Naive thymus-derived CD4-positive, alpha-beta T cell (primary cell): ENCODE measurements at regions not wholly inside any gene's neighbourhood (a gene's known extent, or its start where the extent isn't known, plus 50 kb on each side); places are given as distances from the start of the nearest gene placed in this dataset.
"Not testable (repeated sequence)": the region's sequence is repeated elsewhere in the genome, so short reads cannot be mapped to it uniquely, and the experiment has no call there.

Experiments
- ATAC-seq: fragments of 150-1000 bp; cut with Tn5 transposase; 2 replicates; pipeline ENCODE4 v1.10.0; 2021; ENCODE audit warnings: mild to moderate bottlenecking, moderate library complexity
- CTCF ChIA-PET: fragments of 350-600 bp; sonication (Branson Sonifier 250); formaldehyde crosslinking; loops from one replicate; lab custom pipeline; 2021; ENCODE audit warnings: antibody characterized with exemption; lab: Charles Lee
- POLR2A ChIA-PET: fragments of 350-600 bp; sonication (Branson Sonifier 250); formaldehyde crosslinking; loops from one replicate; lab custom pipeline; 2021; ENCODE audit warnings: antibody characterized with exemption, inconsistent platforms; lab: Charles Lee
- DNase-seq, 9 donors: peaks; one replicate each; pipeline versions ENCODE4 v3.0.0 to v3.0.0-alpha.2; 2020 to 2022; ENCODE audit warnings: mixed read lengths in 1 of 9
- H3K27ac ChIP-seq: one replicate; pipeline ENCODE4 v1.7.0; 2013; ENCODE audit warnings: mild to moderate bottlenecking, low read depth, low read length, moderate library complexity
- H3K27me3 ChIP-seq, 2 donors: one replicate each; pipeline ENCODE4 v1.7.0; 2013; ENCODE audit warnings: low read length in 2 of 2, mild to moderate bottlenecking in 2 of 2, moderate library complexity in 2 of 2; ENCODE audit not compliant: control insufficient read depth in 2 of 2, insufficient read depth in 2 of 2
- H3K36me3 ChIP-seq, 3 experiments: 1 replicate in 2 of 3; 2 replicates in 1 of 3; pipeline ENCODE4 v1.7.0; 2013; ENCODE audit warnings: low read length in 3 of 3, mild to moderate bottlenecking in 3 of 3, moderate library complexity in 1 of 3; ENCODE audit not compliant: insufficient read depth in 3 of 3, control insufficient read depth in 2 of 3
- H3K4me1 ChIP-seq, 2 donors: one replicate each; pipeline ENCODE4 v1.7.0; 2013; ENCODE audit warnings: low read length in 2 of 2, mild to moderate bottlenecking in 2 of 2, moderate library complexity in 1 of 2; ENCODE audit not compliant: control insufficient read depth in 2 of 2, insufficient read depth in 2 of 2
- H3K4me3 ChIP-seq: 2 replicates; pipeline ENCODE4 v1.7.0; 2013; ENCODE audit warnings: mild to moderate bottlenecking, low read length
- H3K9me3 ChIP-seq, 3 experiments: 1 replicate in 2 of 3; 2 replicates in 1 of 3; pipeline ENCODE4 v1.7.0; 2013; ENCODE audit warnings: low read length in 3 of 3; ENCODE audit not compliant: control insufficient read depth in 2 of 3
- H3K27ac Mint-ChIP-seq, 9 donors: one replicate each; pipeline ENCODE4 v1.8.0; 2020 to 2022; ENCODE audit warnings: mixed read lengths in 9 of 9, mild to moderate bottlenecking in 8 of 9, moderate library complexity in 5 of 9, inconsistent platforms in 2 of 9
- H3K27me3 Mint-ChIP-seq, 5 donors: one replicate each; pipeline ENCODE4 v1.8.0; 2021 to 2022; ENCODE audit warnings: mixed read lengths in 5 of 5, mild to moderate bottlenecking in 1 of 5
- H3K36me3 Mint-ChIP-seq, 5 donors: one replicate each; pipeline ENCODE4 v1.8.0; 2020 to 2022; ENCODE audit warnings: mixed read lengths in 5 of 5, mild to moderate bottlenecking in 3 of 5, inconsistent platforms in 1 of 5
- H3K4me1 Mint-ChIP-seq, 7 donors: one replicate each; pipeline ENCODE4 v1.8.0; 2020 to 2022; ENCODE audit warnings: mixed read lengths in 7 of 7, mild to moderate bottlenecking in 3 of 7, inconsistent platforms in 1 of 7
- H3K4me3 Mint-ChIP-seq, 10 donors: one replicate each; pipeline ENCODE4 v1.8.0; 2020 to 2022; ENCODE audit warnings: mild to moderate bottlenecking in 10 of 10, mixed read lengths in 10 of 10, moderate library complexity in 6 of 10, inconsistent platforms in 2 of 10
- H3K9me3 Mint-ChIP-seq, 11 donors: one replicate each; pipeline ENCODE4 v1.8.0; 2020 to 2022; ENCODE audit warnings: mixed read lengths in 11 of 11, mild to moderate bottlenecking in 4 of 11, inconsistent platforms in 1 of 11, moderate library complexity in 1 of 11
- intact Hi-C, 2 donors: fragments of 100-400 bp; cut with micrococcal nuclease; formaldehyde crosslinking; loops; one replicate each; pipeline ENCODE4 v1.15.1; 2023

DNA sequence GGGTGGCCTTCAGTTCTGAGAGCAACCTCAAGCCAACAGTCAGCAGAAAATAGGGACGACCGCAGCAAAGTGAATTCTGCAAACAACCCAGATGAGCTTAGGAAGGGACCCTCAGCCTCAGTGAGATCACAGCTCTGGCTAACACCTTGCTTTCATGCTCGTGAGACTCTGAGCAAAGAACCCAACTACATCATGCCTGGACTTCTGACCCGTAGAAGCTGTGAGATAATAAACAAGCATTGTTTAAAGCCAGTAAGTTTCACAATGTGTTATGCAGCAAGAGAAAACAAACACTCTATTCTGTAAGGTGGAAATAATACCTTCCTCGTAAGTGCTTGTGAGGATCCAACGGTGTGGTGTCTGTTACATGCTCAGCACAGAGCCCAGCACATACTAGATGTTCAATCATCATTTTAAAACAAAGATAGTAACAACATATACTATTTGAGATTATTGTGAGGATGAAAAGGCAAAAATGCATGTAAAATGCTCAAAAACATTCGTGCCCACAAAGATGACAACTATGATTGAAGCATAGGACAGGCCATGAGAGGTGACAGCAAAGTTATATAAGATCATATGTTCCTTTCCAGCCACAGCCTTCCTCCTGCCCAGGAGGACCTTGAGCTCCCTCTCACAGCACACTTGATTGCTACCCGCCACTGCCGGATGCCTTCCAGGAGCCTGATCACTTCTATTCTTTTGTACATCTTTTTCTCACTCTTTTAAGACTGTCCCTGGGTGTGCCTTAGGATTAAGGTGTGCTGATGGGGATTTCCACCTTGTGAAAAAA, 433.3 kb downstream of the BUD13 start:
- H3K36me3 ChIP-seq: no peaks in the 10 kb centered on the region
- ATAC-seq: no peak
- Mint-ChIP-seq H3K4me1 (peaks cover 0 to 2% (median 0%) of the 10 kb centered on the region in 7 donors), H3K9me3 (peaks cover 2 to 18% (median 7%) of the 10 kb centered on the region in 11 donors), H3K36me3 (peaks cover 0 to 4% (median 0%) of the 10 kb centered on the region in 5 donors), H3K27ac (no peak overlapping the region), H3K27me3 (peaks cover 0 to 14% (median 4%) of the 10 kb centered on the region in 5 donors), H3K4me3 (no peak overlapping the region)
- H3K27ac ChIP-seq: no peak overlapping the region
- ChIA-PET POLR2A (no interaction called here), CTCF (no interaction called here)
- H3K27me3 ChIP-seq: no peaks in the 10 kb centered on the region
- H3K4me3 ChIP-seq: no peak overlapping the region
- DNase-seq: no peak
- no peaks in the 10 kb centered on the region for H3K9me3 ChIP-seq
- intact Hi-C loops: no loop called here
- no peaks in the 10 kb centered on the region for H3K4me1 ChIP-seq

DNA sequence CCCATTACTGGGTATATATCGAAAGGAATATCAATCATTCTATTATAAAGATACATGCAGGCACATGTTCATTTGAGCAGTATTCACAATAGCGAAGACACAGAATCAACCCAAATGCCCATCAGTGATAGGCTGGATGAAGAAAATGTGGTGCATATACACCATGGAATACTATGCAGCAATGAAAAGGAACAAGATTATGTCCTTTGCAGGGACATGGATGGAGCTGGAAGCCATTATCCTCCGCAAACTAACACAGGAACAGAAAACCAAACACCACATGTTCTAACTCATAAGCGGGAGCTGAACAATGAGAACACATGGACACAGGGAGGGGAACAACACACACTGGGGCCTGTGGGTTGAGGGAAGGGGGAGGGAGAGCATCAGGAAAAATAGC, 434.3 kb downstream of the BUD13 start:
- Mint-ChIP-seq H3K9me3 (peaks cover 2 to 17% (median 7%) of the 10 kb centered on the region in 11 donors), H3K27me3 (peaks cover 0 to 14% (median 4%) of the 10 kb centered on the region in 5 donors)
- H3K4me3 ChIP-seq, H3K9me3 ChIP-seq, intact Hi-C loops, CTCF ChIA-PET, H3K27me3 ChIP-seq, H3K4me1 ChIP-seq, H3K27ac Mint-ChIP-seq, H3K36me3 Mint-ChIP-seq, ATAC-seq, DNase-seq, H3K4me1 Mint-ChIP-seq, H3K36me3 ChIP-seq, H3K4me3 Mint-ChIP-seq, H3K27ac ChIP-seq, POLR2A ChIA-PET: not testable (repeated sequence)

DNA sequence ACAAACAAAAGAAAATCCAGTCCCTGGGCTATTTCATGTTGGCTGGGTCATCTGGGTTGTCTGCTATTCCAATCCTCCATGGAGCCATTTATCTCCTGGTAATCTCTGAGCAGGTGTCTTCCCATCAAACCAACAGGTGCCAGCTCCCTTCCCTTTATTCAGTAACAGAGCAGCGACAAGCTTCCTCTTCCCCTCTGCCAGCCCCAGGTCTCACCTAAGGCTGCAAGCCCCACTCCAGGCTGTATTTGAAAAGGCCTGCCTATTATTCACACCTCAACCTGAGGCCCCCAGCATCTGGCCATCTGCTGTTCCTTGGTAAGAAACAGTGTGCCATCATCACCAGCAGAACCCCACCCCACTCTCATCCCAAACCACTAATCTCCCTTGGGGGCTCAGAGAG, 436.2 kb downstream of the BUD13 start:
- H3K27ac ChIP-seq: no peak overlapping the region
- ATAC-seq (no peak), DNase-seq (no peak)
- H3K27me3 ChIP-seq: no peaks in the 10 kb centered on the region
- POLR2A ChIA-PET: no interaction called here
- H3K27me3 Mint-ChIP-seq: peaks cover 0 to 18% (median 4%) of the 10 kb centered on the region in 5 donors
- peaks cover 0 to 4% (median 0%) of the 10 kb centered on the region in 5 donors for H3K36me3 Mint-ChIP-seq
- H3K9me3 ChIP-seq: no peaks in the 10 kb centered on the region
- H3K4me1 ChIP-seq: no peaks in the 10 kb centered on the region
- intact Hi-C loops: no loop called here
- H3K36me3 ChIP-seq: no peaks in the 10 kb centered on the region
- H3K9me3 Mint-ChIP-seq: peaks cover 0 to 15% (median 6%) of the 10 kb centered on the region in 11 donors
- H3K4me3 Mint-ChIP-seq: no peak overlapping the region
- CTCF ChIA-PET: no interaction called here
- no peaks in the 10 kb centered on the region for H3K4me1 Mint-ChIP-seq
- H3K4me3 ChIP-seq: no peak overlapping the region
- no peak overlapping the region for H3K27ac Mint-ChIP-seq

DNA sequence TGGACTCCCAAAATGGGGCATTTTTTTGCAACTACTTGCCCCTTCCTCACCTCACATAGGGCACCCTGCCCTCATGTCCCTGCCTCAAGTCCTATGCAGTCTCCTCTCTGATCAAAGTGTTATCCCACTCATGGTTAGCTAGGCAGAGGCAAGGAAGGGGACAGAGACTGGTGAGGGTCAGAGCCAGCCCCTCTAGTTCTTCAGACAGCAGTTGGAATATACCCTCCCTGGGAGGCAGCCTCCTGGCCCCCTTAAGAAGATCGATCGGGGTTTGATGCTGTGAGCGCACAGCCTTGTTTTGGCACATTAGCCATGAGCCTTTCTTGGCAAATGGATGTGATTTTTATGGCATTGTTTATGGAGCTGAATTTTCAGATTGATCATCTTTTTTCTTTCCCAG, 436.9 kb downstream of the BUD13 start:
- Histone ChIP-seq H3K4me3 (no peak overlapping the region), H3K27ac (no peak overlapping the region), H3K4me1 (no peaks in the 10 kb centered on the region), H3K27me3 (no peaks in the 10 kb centered on the region), H3K36me3 (no peaks in the 10 kb centered on the region), H3K9me3 (no peaks in the 10 kb centered on the region)
- DNase-seq: no peak
- Mint-ChIP-seq H3K4me3 (no peak overlapping the region), H3K4me1 (no peaks in the 10 kb centered on the region), H3K36me3 (peaks cover 0 to 4% (median 0%) of the 10 kb centered on the region in 5 donors), H3K27me3 (peaks cover 0 to 18% (median 4%) of the 10 kb centered on the region in 5 donors), H3K9me3 (peaks cover 0 to 15% (median 6%) of the 10 kb centered on the region in 11 donors), H3K27ac (no peak overlapping the region)
- no peak for ATAC-seq
- POLR2A ChIA-PET: no interaction called here
- CTCF ChIA-PET: no interaction called here
- intact Hi-C loops: no loop called here

DNA sequence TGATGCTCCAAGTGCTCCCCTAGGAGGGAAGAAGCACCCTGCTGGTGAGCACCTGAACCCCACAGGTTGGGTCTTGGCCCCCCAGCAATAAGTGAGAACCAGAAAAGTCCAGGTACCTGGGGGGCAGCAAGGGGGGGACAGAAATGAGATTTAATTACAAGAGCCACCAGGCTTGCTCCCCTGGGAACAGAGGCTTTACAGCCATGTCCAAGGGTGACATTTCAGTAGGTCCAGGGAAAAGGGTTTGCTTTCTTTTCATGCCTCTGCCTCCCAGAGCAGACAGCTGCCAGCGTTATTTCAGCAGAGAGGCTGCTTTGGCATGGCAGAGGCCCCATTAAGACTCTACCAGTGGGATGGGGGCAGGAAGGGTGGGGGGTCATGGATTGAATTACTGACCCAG, 437.7 kb downstream of the BUD13 start:
- Histone ChIP-seq H3K4me3 (no peak overlapping the region), H3K9me3 (no peaks in the 10 kb centered on the region), H3K27ac (no peak overlapping the region), H3K36me3 (no peaks in the 10 kb centered on the region), H3K27me3 (no peaks in the 10 kb centered on the region), H3K4me1 (no peaks in the 10 kb centered on the region)
- ChIA-PET POLR2A (no interaction called here), CTCF (no interaction called here)
- ATAC-seq (no peak), DNase-seq (no peak)
- Mint-ChIP-seq H3K27ac (no peak overlapping the region), H3K36me3 (peaks cover 0 to 4% (median 0%) of the 10 kb centered on the region in 5 donors), H3K4me1 (no peaks in the 10 kb centered on the region), H3K9me3 (peaks cover 0 to 13% (median 4%) of the 10 kb centered on the region in 11 donors), H3K4me3 (no peak overlapping the region), H3K27me3 (peaks cover 0 to 18% (median 4%) of the 10 kb centered on the region in 5 donors)
- intact Hi-C loops: no loop called here

DNA sequence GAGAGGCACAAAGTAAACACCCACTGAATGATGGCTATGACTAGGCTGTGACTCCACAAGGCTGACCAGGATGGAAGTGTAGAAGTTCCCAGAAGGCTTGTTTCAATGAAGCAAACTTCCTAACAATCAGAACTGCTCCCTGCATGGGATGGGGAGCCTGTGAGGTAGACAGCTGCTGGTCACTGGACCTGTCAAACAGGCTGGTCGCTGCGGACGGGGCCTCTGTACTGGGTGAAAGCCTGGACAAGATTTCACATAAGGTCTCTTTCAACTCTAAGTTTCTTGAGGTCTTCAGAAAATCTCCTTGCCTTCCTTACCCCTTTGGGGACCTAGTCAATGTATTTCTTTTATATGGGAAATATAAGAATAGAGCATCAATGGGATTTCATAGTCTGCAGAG, 438.2 kb downstream of the BUD13 start:
- ATAC-seq: no peak

More for the DNA sequence above, 438.2 kb downstream of the BUD13 start:
- Histone ChIP-seq H3K27me3 (no peaks in the 10 kb centered on the region), H3K9me3 (no peaks in the 10 kb centered on the region), H3K4me1 (no peaks in the 10 kb centered on the region), H3K4me3 (no peak overlapping the region), H3K36me3 (no peaks in the 10 kb centered on the region), H3K27ac (no peak overlapping the region)
- ChIA-PET CTCF (no interaction called here), POLR2A (no interaction called here)
- peaks cover 0 to 12% (median 4%) of the 10 kb centered on the region in 11 donors for H3K9me3 Mint-ChIP-seq
- H3K36me3 Mint-ChIP-seq: peaks cover 0 to 4% (median 0%) of the 10 kb centered on the region in 5 donors
- intact Hi-C loops: no loop called here
- no peak overlapping the region for H3K4me3 Mint-ChIP-seq
- no peaks in the 10 kb centered on the region for H3K4me1 Mint-ChIP-seq
- no peak overlapping the region for H3K27ac Mint-ChIP-seq
- no peak for DNase-seq
- H3K27me3 Mint-ChIP-seq: peaks cover 0 to 22% (median 4%) of the 10 kb centered on the region in 5 donors
